Natural killer cell (primary cell): ENCODE measurements at regions not wholly inside any gene's neighbourhood (a gene's known extent, or its start where the extent isn't known, plus 50 kb on each side); places are given as distances from the start of the nearest gene placed in this dataset.

Experiments
- ATAC-seq, 3 donors: fragments of 150-1000 bp in 2 of 3; fragments of 200-7000 bp in 1 of 3; cut with Tn5 transposase; 1 replicate in 1 of 3; 2 replicates in 2 of 3; pipeline ENCODE4 v1.10.0; 2021; ENCODE audit warnings: mild to moderate bottlenecking in 2 of 3, moderate library complexity in 2 of 3
- DNase-seq, 2 donors: peaks; one replicate each; pipeline versions ENCODE4 v3.0.0 to v3.0.0-alpha.2; 2013 to 2021; ENCODE audit warnings: mixed read lengths in 1 of 2
- H3K27ac ChIP-seq: one replicate; pipeline ENCODE4 v1.5.1; 2013; ENCODE audit warnings: mild to moderate bottlenecking, low read length
- H3K27me3 ChIP-seq: one replicate; pipeline ENCODE4 v1.6.1; 2013; ENCODE audit warnings: low read length; ENCODE audit not compliant: control insufficient read depth, insufficient read depth
- H3K36me3 ChIP-seq: one replicate; pipeline ENCODE4 v1.6.1; 2013; ENCODE audit warnings: low read length; ENCODE audit not compliant: control insufficient read depth, insufficient read depth
- H3K4me1 ChIP-seq: one replicate; pipeline ENCODE4 v1.6.1; 2013; ENCODE audit warnings: low read length; ENCODE audit not compliant: control insufficient read depth, insufficient read depth
- H3K4me3 ChIP-seq: one replicate; pipeline ENCODE4 v1.5.1; 2013; ENCODE audit warnings: low read length
- H3K9me3 ChIP-seq: one replicate; pipeline ENCODE4 v1.6.1; 2013; ENCODE audit warnings: low read length; ENCODE audit not compliant: control insufficient read depth, insufficient read depth
- H3K27ac Mint-ChIP-seq, 2 donors: one replicate each; pipeline ENCODE4 v1.8.0; 2022; ENCODE audit warnings: mild to moderate bottlenecking in 2 of 2, mixed read lengths in 2 of 2, moderate library complexity in 1 of 2
- H3K27me3 Mint-ChIP-seq, 2 donors: one replicate each; pipeline ENCODE4 v1.8.0; 2022; ENCODE audit warnings: low read depth in 2 of 2, mixed read lengths in 2 of 2
- H3K36me3 Mint-ChIP-seq: one replicate; pipeline ENCODE4 v1.8.0; 2022; ENCODE audit warnings: mixed read lengths
- H3K4me1 Mint-ChIP-seq, 2 donors: one replicate each; pipeline ENCODE4 v1.8.0; 2022; ENCODE audit warnings: mixed read lengths in 2 of 2
- H3K4me3 Mint-ChIP-seq: one replicate; pipeline ENCODE4 v1.8.0; 2022; ENCODE audit warnings: mild to moderate bottlenecking, moderate library complexity, mixed read lengths
- H3K9me3 Mint-ChIP-seq, 2 donors: one replicate each; pipeline ENCODE4 v1.8.0; 2022; ENCODE audit warnings: mixed read lengths in 2 of 2
- CTCF ChIP-seq: fragments of 200-600 bp; IDR thresholded peaks from one replicate; pipeline ENCODE4 v1.8.0; 2022; ENCODE audit warnings: antibody characterized with exemption
- WGBS: methylation state at CpG from one replicate; pipeline ENCODE4 v1.1.7; 2013; ENCODE audit warnings: missing lambda C conversion rate; ENCODE audit not compliant: insufficient coverage; 5-methylcytosine and 5-hydroxymethylcytosine counted together
- intact Hi-C: fragments of 100-400 bp; cut with micrococcal nuclease; formaldehyde crosslinking; loops from one replicate; pipeline ENCODE4 v1.14.2; 2022

- Histone ChIP-seq H3K4me1 (peaks cover 5% of the 10 kb centered on the region), H3K36me3 (no peaks in the 10 kb centered on the region), H3K27me3 (no peaks in the 10 kb centered on the region), H3K9me3 (no peaks in the 10 kb centered on the region), H3K27ac (no peak overlapping the region), H3K4me3 (no peak overlapping the region)
- intact Hi-C loops: no loop called here
- H3K27me3 Mint-ChIP-seq: peaks cover 33 to 43% of the 10 kb centered on the region in 2 donors
- 58% methylated on average over 5 of the region's 5 CpGs for WGBS
- ATAC-seq: no peak
- peaks cover 6 to 13% of the 10 kb centered on the region in 2 donors for H3K4me1 Mint-ChIP-seq
- TF ChIP-seq CTCF: no peak
- DNase-seq: no peak
- no peaks in the 10 kb centered on the region for H3K36me3 Mint-ChIP-seq
- no peak overlapping the region for H3K27ac Mint-ChIP-seq
- no peaks in the 10 kb centered on the region for H3K9me3 Mint-ChIP-seq
- H3K4me3 Mint-ChIP-seq: peak overlapping the region; percentile 31
Observed at GRCh38 chr9:107636571-107637381, 147.2 kb upstream of the KLF4 start.

- Mint-ChIP-seq H3K9me3 (no peaks in the 10 kb centered on the region), H3K4me1 (peaks cover 6 to 13% of the 10 kb centered on the region in 2 donors), H3K36me3 (no peaks in the 10 kb centered on the region), H3K27me3 (peaks cover 33 to 42% of the 10 kb centered on the region in 2 donors), H3K27ac (no peak overlapping the region), H3K4me3 (no peak overlapping the region)
- H3K27me3 ChIP-seq: no peaks in the 10 kb centered on the region
- no peak overlapping the region for H3K27ac ChIP-seq
- H3K36me3 ChIP-seq: no peaks in the 10 kb centered on the region
- WGBS: 34% methylated on average over 6 of the region's 6 CpGs
- H3K9me3 ChIP-seq: no peaks in the 10 kb centered on the region
- ATAC-seq: no peak
- DNase-seq: no peak
- intact Hi-C loops: no loop called here
- peaks cover 5% of the 10 kb centered on the region for H3K4me1 ChIP-seq
- no peak for TF ChIP-seq CTCF
- no peak overlapping the region for H3K4me3 ChIP-seq
Observed at GRCh38 chr9:107635803-107636174, 146.2 kb upstream of the KLF4 start.

GRCh38 chr9:107635101-107635802, 145.7 kb upstream of the KLF4 start:
- Mint-ChIP-seq H3K36me3 (no peaks in the 10 kb centered on the region), H3K4me3 (no peak overlapping the region), H3K27me3 (peaks cover 28 to 36% of the 10 kb centered on the region in 2 donors), H3K9me3 (no peaks in the 10 kb centered on the region), H3K4me1 (peaks cover 6 to 13% of the 10 kb centered on the region in 2 donors), H3K27ac (no peak overlapping the region)
- intact Hi-C loops: no loop called here
- H3K4me1 ChIP-seq: peaks cover 5% of the 10 kb centered on the region
- H3K4me3 ChIP-seq: no peak overlapping the region
- H3K9me3 ChIP-seq: no peaks in the 10 kb centered on the region
- WGBS: 30% methylated on average over 4 of the region's 7 CpGs
- no peak for ATAC-seq
- H3K36me3 ChIP-seq: no peaks in the 10 kb centered on the region
- TF ChIP-seq CTCF: no peak
- H3K27ac ChIP-seq: no peak overlapping the region
- no peaks in the 10 kb centered on the region for H3K27me3 ChIP-seq
- DNase-seq: no peak
